HG02763 (cell line): ENCODE measurements at regions not wholly inside any gene's neighbourhood (a gene's known extent, or its start where the extent isn't known, plus 50 kb on each side); places are given as distances from the start of the nearest gene placed in this dataset.
"Not testable (repeated sequence)": the region's sequence is repeated elsewhere in the genome, so short reads cannot be mapped to it uniquely, and the experiment has no call there.

Source experiments
- ATAC-seq: cut with Tn5 transposase; IDR thresholded peaks from one replicate; pipeline ENCODE4 v1.9.1; 2021; ENCODE audit warnings: mild to moderate bottlenecking, moderate library complexity; ENCODE audit not compliant: unreplicated experiment

- ATAC-seq = no peak
Measured at GRCh38 chr12:68387338-68387737, 55.2 kb upstream of the MDM1 start.

- no peak for ATAC-seq
Measured at GRCh38 chr12:68389305-68389704, 57.1 kb upstream of the MDM1 start.

- ATAC-seq = no peak
Measured at GRCh38 chr12:68391937-68392336, 59.8 kb upstream of the MDM1 start.

- ATAC-seq = no peak
Measured at GRCh38 chr12:68392376-68392775, 60.2 kb upstream of the MDM1 start.

- ATAC-seq = no peak
Measured at GRCh38 chr12:68393417-68393816, 61.3 kb upstream of the MDM1 start.

GRCh38 chr12:68397566-68398158 is 65.5 kb upstream of the MDM1 start:
- ATAC-seq = no peak

- not testable (repeated sequence) for ATAC-seq
Measured at GRCh38 chr12:68398689-68399088, 66.5 kb upstream of the MDM1 start.

GRCh38 chr12:68400226-68400829 is 68.2 kb upstream of the MDM1 start:
- ATAC-seq = no peak

- ATAC-seq = no peak
Measured at GRCh38 chr12:68402422-68402821, 70.3 kb upstream of the MDM1 start.

- ATAC-seq = no peak
Measured at GRCh38 chr12:68403296-68403695, 71.1 kb upstream of the MDM1 start.

GRCh38 chr12:68403711-68404110 is 71.5 kb upstream of the MDM1 start:
- no peak for ATAC-seq

GRCh38 chr12:68405343-68405781 is 73.2 kb upstream of the MDM1 start:
- no peak for ATAC-seq

- no peak for ATAC-seq
Measured at GRCh38 chr12:68406134-68406576, 74.0 kb upstream of the MDM1 start.

GRCh38 chr12:68406911-68407310 is 74.7 kb upstream of the MDM1 start:
- ATAC-seq = no peak

- no peak for ATAC-seq
Measured at GRCh38 chr12:68410018-68410660, 78.0 kb upstream of the MDM1 start.

GRCh38 chr12:68411371-68411770 is 79.2 kb upstream of the MDM1 start:
- ATAC-seq = no peak

- ATAC-seq = no peak
Measured at GRCh38 chr12:68414988-68415387, 82.8 kb upstream of the MDM1 start.

- no peak for ATAC-seq
Measured at GRCh38 chr12:68416350-68416749, 84.2 kb upstream of the MDM1 start.

GRCh38 chr12:68416826-68417225 is 84.7 kb upstream of the MDM1 start:
- no peak for ATAC-seq

GRCh38 chr12:68418137-68418460 is 85.9 kb upstream of the MDM1 start:
- ATAC-seq = no peak

- no peak for ATAC-seq
Measured at GRCh38 chr12:68420225-68421010, 88.3 kb upstream of the MDM1 start.

GRCh38 chr12:68422159-68422558 is 90.0 kb upstream of the MDM1 start:
- no peak for ATAC-seq
